ENCODE measurements at regions not wholly inside any gene's neighbourhood (a gene's known extent, or its start where the extent isn't known, plus 50 kb on each side); places are given as distances from the start of the nearest gene placed in this dataset.

- TF ChIP-seq SUZ12 (IDR thresholded peaks at IDR 0.05; ENCODE audit: low read length) (no peak), CHD7 (IDR thresholded peaks at IDR 0.05; ENCODE audit: insufficient replicate concordance, low read length) (no peak), HDAC6 (IDR thresholded peaks at IDR 0.05; ENCODE audit: low read depth, low read length) (no peak), SIX5 (IDR thresholded peaks at IDR 0.05; ENCODE audit: low read depth, low read length) (no peak), CHD2 (IDR thresholded peaks at IDR 0.05; ENCODE audit: low read length) (no peak), SAP30 (IDR thresholded peaks at IDR 0.05; ENCODE audit: insufficient read depth, insufficient replicate concordance, low read length) (no peak), TBP (IDR thresholded peaks at IDR 0.05; ENCODE audit: low read depth, low read length) (no peak)
Observed at GRCh38 chr5:100421360-100421759, 113.8 kb upstream of the FAM174A start (continued).

Data from H1 (cell line).